ENCODE measurements at regions not wholly inside any gene's neighbourhood (a gene's known extent, or its start where the extent isn't known, plus 50 kb on each side); places are given as distances from the start of the nearest gene placed in this dataset.
"Not testable (repeated sequence)": the region's sequence is repeated elsewhere in the genome, so short reads cannot be mapped to it uniquely, and the experiment has no call there.

- TF ChIP-seq EZH2 (IDR thresholded peaks at IDR 0.05; ENCODE audit: insufficient read depth, poor library complexity, severe bottlenecking); EZH2phosphoT487 (IDR thresholded peaks at IDR 0.05; ENCODE audit: insufficient read depth, low read depth): not testable (repeated sequence)
Measured at GRCh38 chr14:106197264-106197663, 670.9 kb downstream of the TMEM121 start.
